ENCODE measurements at regions not wholly inside any gene's neighbourhood (a gene's known extent, or its start where the extent isn't known, plus 50 kb on each side); places are given as distances from the start of the nearest gene placed in this dataset.

GRCh38 chr6:9810286-9810685, 604.6 kb downstream of the TFAP2A start:
- DNase-seq (no peak), ATAC-seq (no peak)
- no peaks in the 10 kb centered on the region for H3K9me3 ChIP-seq (ENCODE audit: low read length)
- H3F3A ChIP-seq (ENCODE audit: low read length, unreplicated experiment): no peaks in the 10 kb centered on the region
- no peaks in the 10 kb centered on the region for H3K9me2 ChIP-seq (replicated peaks; ENCODE audit: low read length)
- H2AFZ ChIP-seq (ENCODE audit: low read length): no peak overlapping the region
- H3K9ac ChIP-seq (ENCODE audit: low read length): no peak overlapping the region
- no peak for TF ChIP-seq EZH2 (IDR thresholded peaks at IDR 0.05; ENCODE audit: low read length, unreplicated experiment)
- no peak for TF ChIP-seq CTCF (conservative IDR thresholded peaks at IDR 0.05; ENCODE audit: low read depth, low read length)
- TF ChIP-seq EZH2phosphoT487 (IDR thresholded peaks at IDR 0.05; ENCODE audit: borderline replicate concordance, low read length): no peak
- H3K27ac ChIP-seq (ENCODE audit: low read length): no peak overlapping the region
- no peaks in the 10 kb centered on the region for H4K20me1 ChIP-seq (ENCODE audit: low read length)
- ChIA-PET POLR2A (ENCODE audit: unreplicated experiment) (no interaction called here), CTCF (no interaction called here)
- BruUV-seq (replicated peaks): no TSS peak
- intact Hi-C loops (cut with micrococcal nuclease): no loop called here
- no peak overlapping the region for H3K4me2 ChIP-seq (ENCODE audit: low read length)
- no peaks in the 10 kb centered on the region for H3K4me1 ChIP-seq (ENCODE audit: insufficient read depth, low read length)
- H3K36me3 ChIP-seq (ENCODE audit: low read depth, low read length): no peaks in the 10 kb centered on the region
- peaks cover 5% of the 10 kb centered on the region; the same call in 1 of the 2 replicates for H3K27me3 ChIP-seq (ENCODE audit: low read length)
- H3K4me3 ChIP-seq (ENCODE audit: low read length): no peak overlapping the region
- H3K79me2 ChIP-seq (ENCODE audit: low read length): no peaks in the 10 kb centered on the region

- Histone ChIP-seq H4K20me1 (ENCODE audit: low read length) (no peaks in the 10 kb centered on the region), H3K4me1 (ENCODE audit: insufficient read depth, low read length) (no peaks in the 10 kb centered on the region), H3K27ac (ENCODE audit: low read length) (no peak overlapping the region), H3K9ac (ENCODE audit: low read length) (no peak overlapping the region), H3F3A (ENCODE audit: low read length, unreplicated experiment) (no peaks in the 10 kb centered on the region), H3K27me3 (ENCODE audit: low read length) (peaks cover 24% of the 10 kb centered on the region), H2AFZ (ENCODE audit: low read length) (no peak overlapping the region), H3K9me3 (ENCODE audit: low read length) (no peaks in the 10 kb centered on the region), H3K36me3 (ENCODE audit: low read depth, low read length) (no peaks in the 10 kb centered on the region), H3K9me2 (replicated peaks; ENCODE audit: low read length) (no peaks in the 10 kb centered on the region), H3K4me2 (ENCODE audit: low read length) (no peak overlapping the region), H3K79me2 (ENCODE audit: low read length) (no peaks in the 10 kb centered on the region), H3K4me3 (ENCODE audit: low read length) (no peak overlapping the region)
- CTCF ChIA-PET: no interaction called here
- TF ChIP-seq EZH2 (IDR thresholded peaks at IDR 0.05; ENCODE audit: low read length, unreplicated experiment) (no peak), EZH2phosphoT487 (IDR thresholded peaks at IDR 0.05; ENCODE audit: borderline replicate concordance, low read length) (no peak), CTCF (conservative IDR thresholded peaks at IDR 0.05; ENCODE audit: low read depth, low read length) (no peak)
- POLR2A ChIA-PET (ENCODE audit: unreplicated experiment): no interaction called here
- BruUV-seq (replicated peaks): no TSS peak
- ATAC-seq (no peak), DNase-seq (no peak)
- intact Hi-C loops (cut with micrococcal nuclease): no loop called here
Observed at GRCh38 chr6:9806195-9806594, 608.7 kb downstream of the TFAP2A start.

GRCh38 chr6:9801249-9801754, 613.6 kb downstream of the TFAP2A start:
- Histone ChIP-seq H3K79me2 (ENCODE audit: low read length) (no peaks in the 10 kb centered on the region), H2AFZ (ENCODE audit: low read length) (no peak overlapping the region), H3K9me3 (ENCODE audit: low read length) (no peaks in the 10 kb centered on the region), H3K27me3 (ENCODE audit: low read length) (peaks cover 51% of the 10 kb centered on the region), H3K9ac (ENCODE audit: low read length) (no peak overlapping the region), H4K20me1 (ENCODE audit: low read length) (no peaks in the 10 kb centered on the region), H3K4me2 (ENCODE audit: low read length) (no peak overlapping the region), H3K4me1 (ENCODE audit: insufficient read depth, low read length) (no peaks in the 10 kb centered on the region), H3F3A (ENCODE audit: low read length, unreplicated experiment) (no peaks in the 10 kb centered on the region), H3K9me2 (replicated peaks; ENCODE audit: low read length) (no peaks in the 10 kb centered on the region), H3K36me3 (ENCODE audit: low read depth, low read length) (no peaks in the 10 kb centered on the region), H3K27ac (ENCODE audit: low read length) (no peak overlapping the region), H3K4me3 (ENCODE audit: low read length) (no peak overlapping the region)
- BruUV-seq (replicated peaks): no TSS peak
- TF ChIP-seq EZH2 (IDR thresholded peaks at IDR 0.05; ENCODE audit: low read length, unreplicated experiment) (no peak), EZH2phosphoT487 (IDR thresholded peaks at IDR 0.05; ENCODE audit: borderline replicate concordance, low read length) (no peak), CTCF (conservative IDR thresholded peaks at IDR 0.05; ENCODE audit: low read depth, low read length) (no peak)
- DNase-seq (no peak), ATAC-seq (no peak)
- intact Hi-C loops (cut with micrococcal nuclease): no loop called here
- ChIA-PET POLR2A (ENCODE audit: unreplicated experiment) (no interaction called here), CTCF (no interaction called here)

Data from PC-3 (cell line).